GM23248 (cell line): ENCODE measurements at regions not wholly inside any gene's neighbourhood (a gene's known extent, or its start where the extent isn't known, plus 50 kb on each side); places are given as distances from the start of the nearest gene placed in this dataset.

Source experiments
- DNase-seq: peaks from one replicate; pipeline ENCODE4 v3.0.0-alpha.2; 2015
- H2AFZ ChIP-seq: fragments of 200-600 bp; sonication (generic); 2 replicates; pipeline ENCODE4 v1.6.1; 2016; ENCODE audit warnings: antibody characterized with exemption
- H3F3A ChIP-seq: fragments of 200-600 bp; sonication (generic); 2 replicates; pipeline ENCODE4 v1.6.1; 2016; ENCODE audit warnings: mild to moderate bottlenecking, antibody characterized with exemption, mixed run types; ENCODE audit not compliant: insufficient read depth
- H3K27ac ChIP-seq: fragments of 200-600 bp; sonication (generic); 2 replicates; pipeline ENCODE4 v1.5.1; 2016; ENCODE audit warnings: mild to moderate bottlenecking
- H3K27me3 ChIP-seq: fragments of 200-600 bp; sonication (generic); replicated peaks from 2 replicates; pipeline ENCODE4 v1.6.1; 2016; ENCODE audit warnings: mild to moderate bottlenecking; ENCODE audit not compliant: insufficient read depth
- H3K36me3 ChIP-seq: fragments of 200-600 bp; sonication (generic); 2 replicates; pipeline ENCODE4 v1.6.1; 2016; ENCODE audit warnings: low read depth, mild to moderate bottlenecking
- H3K4me1 ChIP-seq: fragments of 200-600 bp; sonication (generic); 2 replicates; pipeline ENCODE4 v1.6.1; 2016; ENCODE audit warnings: mild to moderate bottlenecking; ENCODE audit not compliant: insufficient read depth
- H3K4me2 ChIP-seq: fragments of 200-600 bp; sonication (generic); one replicate; pipeline ENCODE4 v1.6.1; 2016; ENCODE audit warnings: mild to moderate bottlenecking; ENCODE audit not compliant: unreplicated experiment
- H3K4me3 ChIP-seq: fragments of 200-600 bp; sonication (generic); 2 replicates; pipeline ENCODE4 v1.5.1; 2016; ENCODE audit warnings: mild to moderate bottlenecking
- H3K79me2 ChIP-seq: fragments of 200-600 bp; sonication (generic); 2 replicates; pipeline ENCODE4 v1.6.1; 2016; ENCODE audit warnings: mild to moderate bottlenecking; ENCODE audit not compliant: insufficient read depth
- H3K9ac ChIP-seq: fragments of 200-600 bp; sonication (generic); 2 replicates; pipeline ENCODE4 v1.6.1; 2016; ENCODE audit warnings: mild to moderate bottlenecking
- H3K9me2 ChIP-seq: fragments of 200-600 bp; sonication (generic); 2 replicates; pipeline ENCODE4 v1.6.1; 2016; ENCODE audit warnings: mixed run types, mild to moderate bottlenecking, moderate library complexity; ENCODE audit not compliant: insufficient read depth
- H3K9me3 ChIP-seq: fragments of 200-600 bp; sonication (generic); one replicate; pipeline ENCODE4 v1.6.1; 2017; ENCODE audit warnings: low read depth
- H4K20me1 ChIP-seq: fragments of 200-600 bp; sonication (generic); 2 replicates; pipeline ENCODE4 v1.6.0; 2016; ENCODE audit not compliant: insufficient read depth
- EZH2 ChIP-seq: fragments of 200-600 bp; sonication (generic); IDR thresholded peaks from 2 replicates; pipeline ENCODE4 v1.6.1; 2018; ENCODE audit warnings: antibody characterized with exemption, mild to moderate bottlenecking; ENCODE audit not compliant: insufficient read depth, poor library complexity, severe bottlenecking
- EZH2phosphoT487 ChIP-seq: fragments of 200-600 bp; sonication (generic); IDR thresholded peaks from 2 replicates; pipeline ENCODE4 v1.6.1; 2018; ENCODE audit warnings: antibody characterized with exemption, moderate library complexity, mild to moderate bottlenecking, low read depth; ENCODE audit not compliant: insufficient read depth
- WGBS, 2 experiments: methylation state at CpG; one replicate each; pipeline ENCODE4 v1.1.6; 2015 to 2017; ENCODE audit warnings: low lambda C conversion rate in 2 of 2, low coverage in 1 of 2; ENCODE audit errors: missing lambda C conversion rate in 2 of 2; 5-methylcytosine and 5-hydroxymethylcytosine counted together
- in situ Hi-C: fragments of 300-500 bp; cut with MboI; formaldehyde crosslinking; loops from 2 replicates; pipeline ENCODE4 v1.15.0; 2020

DNA sequence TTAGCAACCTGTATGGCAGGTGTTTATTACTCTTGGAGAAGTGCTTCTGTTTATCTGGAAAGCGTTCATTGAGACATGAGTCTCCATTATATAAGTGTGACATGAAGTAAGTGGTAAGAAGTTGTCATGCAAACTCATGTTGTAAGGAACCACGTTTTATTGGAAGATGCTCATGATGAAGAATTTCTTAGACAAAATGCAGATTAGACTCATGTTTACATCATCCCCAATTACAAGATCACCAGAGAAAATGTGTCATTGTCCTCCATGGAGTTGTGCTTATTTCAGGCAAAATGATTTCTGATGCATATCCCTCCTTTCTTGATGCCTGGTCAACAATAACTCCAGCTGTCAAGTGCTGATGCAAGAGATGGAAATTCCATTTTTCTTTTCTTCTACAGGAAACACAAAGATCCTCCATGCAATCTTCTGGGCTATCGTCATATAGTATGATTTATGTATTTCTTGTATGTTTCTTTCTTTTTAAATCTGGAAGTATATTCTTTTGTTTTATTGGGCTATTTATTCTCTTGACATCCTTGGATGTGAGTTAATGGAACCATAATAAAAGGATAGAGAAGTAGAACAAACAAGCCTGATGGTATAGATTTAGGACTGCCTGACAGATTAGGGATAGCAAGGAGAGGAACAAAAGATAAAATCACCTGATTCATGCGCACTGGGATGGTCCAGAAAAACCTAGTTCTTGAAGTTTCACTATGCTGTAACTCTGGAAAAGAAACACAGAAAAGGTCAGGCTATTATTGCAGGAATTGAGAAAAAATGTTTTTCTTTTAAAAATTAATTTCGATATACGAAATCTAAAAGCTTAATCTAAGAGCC is 50.7 kb upstream of the DIAPH3 start:
- H3K4me2 ChIP-seq, result no peak overlapping the region
- H3K4me1 ChIP-seq, result no peaks in the 10 kb centered on the region
- no peaks in the 10 kb centered on the region for H4K20me1 ChIP-seq
- no peaks in the 10 kb centered on the region for H3F3A ChIP-seq
- H3K27me3 ChIP-seq, result peaks cover 22% of the 10 kb centered on the region
- H3K9me3 ChIP-seq, result no peaks in the 10 kb centered on the region
- H3K4me3 ChIP-seq, result no peak overlapping the region
- no peak overlapping the region for H3K27ac ChIP-seq
- DNase-seq, result no peak
- H3K9ac ChIP-seq, result no peak overlapping the region
- no peaks in the 10 kb centered on the region for H3K79me2 ChIP-seq
- in situ Hi-C loops, result no loop called here
- no peak for TF ChIP-seq EZH2
- TF ChIP-seq EZH2phosphoT487, result no peak
- H3K36me3 ChIP-seq, result no peaks in the 10 kb centered on the region
- WGBS, 2 experiments, result 40 to 52% methylated on average over 6 of the region's 6 CpGs
- no peak overlapping the region for H2AFZ ChIP-seq
- H3K9me2 ChIP-seq, result no peaks in the 10 kb centered on the region

DNA sequence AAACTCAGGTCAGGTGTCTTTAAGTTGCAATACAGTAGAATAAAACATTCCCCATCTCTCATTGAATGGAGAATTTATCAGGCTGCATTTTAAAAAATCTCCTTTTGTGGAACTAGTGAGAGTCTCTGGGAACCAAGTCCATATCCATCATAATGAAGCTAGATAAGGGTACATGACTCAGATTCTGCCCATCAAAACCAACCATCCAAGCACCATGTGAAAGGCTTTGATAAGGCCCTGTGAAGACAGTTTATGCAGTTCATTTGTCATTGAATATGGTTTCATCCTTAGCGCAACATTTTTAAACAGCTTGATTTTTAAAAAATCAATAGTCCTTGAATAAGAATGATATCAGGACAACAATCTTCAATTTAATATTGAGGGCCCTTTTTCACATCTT is 56.3 kb upstream of the DIAPH3 start:
- peaks cover 20% of the 10 kb centered on the region for H3K27me3 ChIP-seq
- no peaks in the 10 kb centered on the region for H3K9me2 ChIP-seq
- in situ Hi-C loops, result no loop called here
- no peaks in the 10 kb centered on the region for H3K4me1 ChIP-seq
- no peaks in the 10 kb centered on the region for H3K9me3 ChIP-seq
- no peaks in the 10 kb centered on the region for H3K36me3 ChIP-seq
- no peak overlapping the region for H3K4me3 ChIP-seq
- WGBS, 2 experiments, result 86 to 88% methylated on average over 1 of the region's 1 CpG
- H2AFZ ChIP-seq, result no peak overlapping the region
- TF ChIP-seq EZH2phosphoT487 (no peak), EZH2 (no peak)
- no peaks in the 10 kb centered on the region for H3K79me2 ChIP-seq
- no peak for DNase-seq
- H3F3A ChIP-seq, result no peaks in the 10 kb centered on the region
- H3K4me2 ChIP-seq, result no peak overlapping the region
- H3K27ac ChIP-seq, result no peak overlapping the region
- no peak overlapping the region for H3K9ac ChIP-seq
- H4K20me1 ChIP-seq, result no peaks in the 10 kb centered on the region

DNA sequence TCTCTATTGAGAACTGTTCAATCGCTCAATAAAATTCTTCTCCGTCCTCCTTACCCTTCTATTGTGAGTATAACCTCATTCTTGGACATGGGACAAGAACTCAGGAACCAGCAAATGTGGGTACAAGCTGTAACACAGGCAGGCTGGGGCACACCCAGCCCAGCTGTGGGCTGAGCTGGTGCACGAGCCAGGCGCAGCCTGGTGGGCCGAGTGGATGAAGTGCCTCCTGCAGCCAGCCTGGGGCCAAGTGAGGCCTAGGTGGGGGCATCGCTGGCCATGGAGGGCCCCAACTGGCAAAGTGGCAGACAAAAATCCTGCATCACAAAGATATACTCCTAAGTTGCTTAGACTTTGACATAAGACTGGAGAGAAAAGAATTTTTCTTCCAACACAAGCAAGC is 57.9 kb upstream of the DIAPH3 start:
- no peak overlapping the region for H3K4me3 ChIP-seq
- H4K20me1 ChIP-seq, result no peaks in the 10 kb centered on the region
- in situ Hi-C loops, result no loop called here
- H3K4me2 ChIP-seq, result no peak overlapping the region
- no peaks in the 10 kb centered on the region for H3K9me2 ChIP-seq
- no peak for DNase-seq
- H2AFZ ChIP-seq, result no peak overlapping the region
- no peak for TF ChIP-seq EZH2phosphoT487
- no peak for TF ChIP-seq EZH2
- H3K27ac ChIP-seq, result no peak overlapping the region
- H3K9me3 ChIP-seq, result no peaks in the 10 kb centered on the region
- H3K27me3 ChIP-seq, result peaks cover 22% of the 10 kb centered on the region
- 18 to 20% methylated on average over 6 of the region's 6 CpGs for WGBS, 2 experiments
- no peaks in the 10 kb centered on the region for H3F3A ChIP-seq
- no peaks in the 10 kb centered on the region for H3K4me1 ChIP-seq
- H3K79me2 ChIP-seq, result no peaks in the 10 kb centered on the region
- H3K9ac ChIP-seq, result no peak overlapping the region
- no peaks in the 10 kb centered on the region for H3K36me3 ChIP-seq

DNA sequence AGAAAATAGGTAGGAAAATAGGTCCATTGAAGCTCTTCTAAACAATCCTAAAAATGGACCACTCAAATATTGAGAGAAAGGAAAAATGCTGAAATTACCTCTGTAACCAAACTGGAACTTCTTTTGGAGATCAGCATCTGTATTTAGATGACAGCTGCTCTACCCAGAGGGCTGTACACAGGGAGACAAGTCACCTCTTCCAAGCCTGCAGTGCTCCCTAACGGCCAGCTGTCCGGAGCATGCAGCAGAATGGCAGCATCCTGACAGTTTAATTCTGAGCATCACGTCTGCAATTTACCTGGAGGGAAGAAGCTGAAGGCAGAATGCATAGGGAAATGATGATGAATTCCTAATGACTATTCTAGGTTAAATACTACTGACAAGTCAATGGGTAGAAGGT is 62.8 kb upstream of the DIAPH3 start:
- Histone ChIP-seq H3K4me1 (peaks cover 8% of the 10 kb centered on the region; the same call in 1 of the 2 replicates), H3K4me2 (no peak overlapping the region), H3K9ac (no peak overlapping the region), H3K36me3 (no peaks in the 10 kb centered on the region), H3F3A (no peaks in the 10 kb centered on the region), H2AFZ (no peak overlapping the region), H3K27me3 (peaks cover 13% of the 10 kb centered on the region; the same call in 1 of the 2 replicates), H3K9me3 (no peaks in the 10 kb centered on the region), H4K20me1 (no peaks in the 10 kb centered on the region), H3K9me2 (no peaks in the 10 kb centered on the region), H3K4me3 (no peak overlapping the region), H3K27ac (no peak overlapping the region), H3K79me2 (no peaks in the 10 kb centered on the region)
- in situ Hi-C loops, result no loop called here
- DNase-seq, result peak; percentile 34
- WGBS, 2 experiments, result 25% methylated on average over 3 of the region's 3 CpGs
- TF ChIP-seq EZH2phosphoT487 (no peak), EZH2 (no peak)
